T47D (cell line): ENCODE measurements at regions not wholly inside any gene's neighbourhood (a gene's known extent, or its start where the extent isn't known, plus 50 kb on each side); places are given as distances from the start of the nearest gene placed in this dataset.

Experiments used
- DNase-seq, 2 experiments: peaks; one replicate each; pipeline versions ENCODE4 v3.0.0 to v3.0.0-alpha.2; 2011 to 2012; ENCODE audit warnings: low read depth in 1 of 2, low spot score in 1 of 2
- JUND ChIP-seq: IDR thresholded peaks from 2 replicates; pipeline ENCODE4 v1.6.1; 2012; ENCODE audit warnings: low read depth
- in situ Hi-C: cut with HindIII; loops from 2 replicates; pipeline ENCODE4 v1.10.0; 2016; ENCODE audit warnings: low sequenced_read_pairs, low pct_unique_long_range_greater_than_20kb

- DNase-seq: no peak
- in situ Hi-C loops: no loop called here
- TF ChIP-seq JUND: no peak
Measured at GRCh38 chr12:91287753-91288152, 105.1 kb upstream of the DCN start.

GRCh38 chr12:91278126-91278525 lies 95.5 kb upstream of the DCN start:
- DNase-seq: no peak

DNA sequence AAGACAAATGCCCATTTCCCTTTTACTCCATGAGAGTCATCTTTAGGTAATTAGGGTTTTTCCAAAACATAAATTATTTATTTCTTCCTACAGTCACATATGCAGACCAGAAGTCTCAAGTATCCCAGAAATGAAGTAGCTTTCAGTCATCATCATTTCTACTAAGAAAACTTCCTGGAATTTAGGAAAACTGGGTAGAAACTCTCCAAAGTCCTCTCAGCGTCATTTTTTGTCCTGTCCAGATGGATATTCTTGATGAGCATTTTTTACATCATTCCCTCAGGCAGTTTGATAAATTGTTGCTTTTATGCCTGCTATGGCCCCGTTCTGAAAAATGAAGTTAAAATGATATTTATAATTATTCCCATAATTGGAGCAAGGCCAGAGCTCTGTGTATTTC lies 93.9 kb upstream of the DCN start:
- DNase-seq: no peak
- in situ Hi-C loops: no loop called here
- no peak for TF ChIP-seq JUND

More at GRCh38 chr12:91278126-91278525, 95.5 kb upstream of the DCN start:
- TF ChIP-seq JUND: no peak
- in situ Hi-C loops: no loop called here

DNA sequence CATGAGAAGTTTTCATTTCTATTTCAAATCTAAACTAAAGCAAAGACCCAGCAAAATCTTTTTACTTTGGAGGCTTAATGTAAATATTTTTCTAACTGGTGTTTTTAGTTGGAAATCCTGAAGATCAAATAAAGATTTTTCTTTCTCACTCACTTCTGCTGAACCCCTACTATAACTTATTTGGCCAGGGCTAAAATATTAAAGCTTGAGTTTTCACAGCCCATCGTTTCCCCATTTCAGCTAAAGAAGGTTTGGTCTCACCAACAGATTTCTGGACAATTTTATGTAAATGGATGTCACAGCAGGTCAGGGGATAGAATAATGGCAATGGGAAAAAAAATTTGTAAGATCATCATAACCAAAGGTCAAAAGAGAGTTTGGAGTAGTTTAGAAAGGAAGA lies 92.7 kb upstream of the DCN start:
- TF ChIP-seq JUND: no peak
- in situ Hi-C loops: no loop called here

DNA sequence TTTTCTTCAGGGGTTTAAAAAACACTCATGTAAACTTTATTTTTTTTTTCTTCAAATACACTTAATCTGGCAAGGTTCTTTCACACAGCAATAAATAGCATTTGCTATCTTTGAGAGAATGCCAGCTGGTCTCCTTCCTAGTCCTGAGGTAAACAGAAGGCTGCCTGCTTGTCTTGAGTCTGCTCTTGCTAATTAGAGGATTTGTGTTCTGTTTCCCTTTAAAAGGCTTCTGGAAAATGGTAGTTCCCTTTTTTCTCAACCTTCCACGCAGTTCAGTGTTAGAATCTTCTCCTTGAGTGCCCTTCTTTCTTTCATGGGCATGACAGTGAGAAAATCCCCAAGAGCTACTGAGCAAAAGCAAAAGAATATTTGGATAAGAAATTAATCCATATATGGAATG lies 92.3 kb upstream of the DCN start:
- DNase-seq: no peak
- in situ Hi-C loops: no loop called here
- no peak for TF ChIP-seq JUND

More for the DNA sequence above, 92.7 kb upstream of the DCN start:
- DNase-seq: no peak

DNA sequence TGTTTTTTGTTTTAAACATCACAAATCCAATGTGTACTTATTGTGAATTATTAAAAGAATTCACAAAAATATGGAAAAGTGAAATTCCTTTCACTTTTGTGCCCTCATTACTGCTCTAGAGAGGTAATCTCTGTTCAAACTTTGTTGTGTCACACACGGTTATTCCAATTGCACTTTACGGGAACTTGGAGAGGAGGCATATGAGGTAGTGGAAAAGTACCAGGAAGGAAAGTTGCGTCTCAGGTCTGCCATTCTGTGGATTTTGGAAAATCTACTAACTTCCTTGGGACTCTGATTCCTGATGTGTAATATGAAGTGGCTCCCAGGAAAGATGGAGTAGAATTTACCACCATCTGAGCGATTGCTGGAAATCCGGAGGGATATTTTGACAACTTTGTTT lies 90.9 kb upstream of the DCN start:
- in situ Hi-C loops: no loop called here
- DNase-seq: peak in 1 of 2 experiments; percentile 18
- TF ChIP-seq JUND: no peak

- no peak for DNase-seq
- in situ Hi-C loops: no loop called here
- no peak for TF ChIP-seq JUND
Measured at GRCh38 chr12:91272461-91273063, 89.9 kb upstream of the DCN start.

DNA sequence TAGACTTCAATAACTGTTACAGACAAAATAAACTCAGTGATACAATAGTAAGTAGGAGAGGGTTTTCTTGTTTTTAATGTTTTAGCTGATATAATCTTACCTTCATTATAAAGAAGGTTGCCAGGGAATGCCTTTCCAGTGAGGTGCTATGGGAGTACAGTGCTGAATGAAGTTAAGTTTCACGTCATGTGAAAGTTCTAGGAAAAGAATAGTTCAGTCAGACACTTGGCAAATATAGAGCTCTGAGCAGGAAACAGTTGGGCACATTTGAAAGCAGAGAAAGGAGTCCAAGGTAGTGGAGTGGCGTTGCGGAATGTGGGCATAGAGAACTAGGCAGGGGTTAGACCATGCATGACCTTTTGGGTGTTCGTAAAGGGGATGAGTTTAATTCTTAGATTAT lies 88.6 kb upstream of the DCN start:
- peak in 1 of 2 experiments; percentile 16 for DNase-seq
- in situ Hi-C loops: no loop called here
- no peak for TF ChIP-seq JUND

DNA sequence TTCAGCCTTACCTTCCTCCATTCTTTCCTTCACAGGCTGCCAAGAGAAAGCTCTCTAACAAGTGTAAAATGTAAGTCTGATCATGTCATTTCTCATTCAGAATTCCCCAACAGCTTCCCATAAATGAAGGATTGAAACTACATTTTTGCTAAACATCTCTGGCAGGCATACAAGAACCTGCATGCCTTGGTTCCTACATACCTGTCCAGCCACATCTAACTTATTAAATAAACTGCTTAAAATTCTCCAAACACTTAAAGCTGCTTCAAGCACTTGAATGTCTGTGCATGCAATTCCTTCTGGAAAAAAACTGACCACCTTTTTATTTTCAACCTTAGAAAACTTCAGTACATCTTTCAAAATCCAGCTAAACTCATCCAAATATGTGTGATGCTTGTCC lies 84.4 kb upstream of the DCN start:
- no peak for TF ChIP-seq JUND
- in situ Hi-C loops: no loop called here
- DNase-seq: no peak

DNA sequence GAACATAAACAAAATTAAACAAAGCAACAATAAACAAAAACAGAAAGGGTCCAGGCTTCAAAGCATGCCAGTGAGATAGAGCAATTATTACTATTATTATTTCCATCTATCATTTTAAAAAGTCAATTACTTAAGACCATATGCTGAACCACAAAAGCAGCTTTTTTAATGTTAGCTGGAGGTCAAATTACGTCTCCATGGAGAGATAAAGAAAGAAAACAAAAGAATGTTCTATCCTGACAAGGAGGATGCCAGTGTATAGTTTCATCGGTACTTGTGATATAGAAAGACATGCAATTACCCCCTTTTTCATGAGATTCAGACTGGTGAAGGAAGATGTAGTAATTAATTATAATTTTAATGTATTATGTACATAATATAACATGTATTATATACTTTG lies 81.6 kb upstream of the DCN start:
- TF ChIP-seq JUND: no peak
- no peak for DNase-seq
- in situ Hi-C loops: no loop called here

DNA sequence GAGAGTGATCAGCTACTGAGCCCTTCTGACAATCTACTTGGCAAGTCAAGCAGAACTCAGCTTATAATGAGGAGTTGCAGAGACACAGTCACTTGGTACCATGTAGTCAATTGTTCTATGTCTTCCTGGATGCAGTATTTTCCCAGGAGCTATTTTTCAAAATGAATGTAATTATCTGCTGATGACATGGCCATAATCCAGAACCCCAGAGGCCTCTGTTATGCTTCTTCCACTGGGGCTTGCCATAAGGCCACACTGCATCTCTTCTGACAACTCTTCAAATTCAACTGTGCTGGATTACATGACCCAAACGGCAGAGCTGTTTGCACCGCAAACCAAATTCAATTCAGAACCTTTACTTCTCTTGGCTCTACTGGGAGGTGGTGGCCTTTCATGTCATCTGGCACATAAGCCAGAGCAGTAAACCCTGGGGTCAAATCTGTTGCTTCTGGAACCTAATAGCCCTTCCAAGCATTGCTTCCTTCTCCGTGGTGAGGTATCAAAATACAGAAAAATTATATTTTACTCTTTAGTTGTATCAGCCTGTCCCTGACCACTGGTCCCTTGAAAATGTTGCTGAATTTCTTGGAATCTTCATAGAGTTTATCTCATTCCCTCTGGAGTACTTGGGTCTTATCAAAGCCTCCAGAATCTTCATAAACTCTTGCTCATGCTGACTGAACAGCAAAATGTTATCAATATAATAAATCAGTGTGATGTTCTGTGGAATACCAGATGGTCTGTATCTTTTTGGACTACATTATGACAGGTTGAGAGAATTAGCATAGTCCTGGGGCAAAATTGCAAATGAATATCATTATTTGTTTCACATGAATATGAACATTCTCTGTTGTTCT lies 79.4 kb upstream of the DCN start:
- DNase-seq: no peak
- in situ Hi-C loops: no loop called here
- TF ChIP-seq JUND: no peak

GRCh38 chr12:91256411-91256810 lies 73.8 kb upstream of the DCN start:
- DNase-seq: peak in 1 of 2 experiments; percentile 7
- in situ Hi-C loops: no loop called here
- TF ChIP-seq JUND: no peak

DNA sequence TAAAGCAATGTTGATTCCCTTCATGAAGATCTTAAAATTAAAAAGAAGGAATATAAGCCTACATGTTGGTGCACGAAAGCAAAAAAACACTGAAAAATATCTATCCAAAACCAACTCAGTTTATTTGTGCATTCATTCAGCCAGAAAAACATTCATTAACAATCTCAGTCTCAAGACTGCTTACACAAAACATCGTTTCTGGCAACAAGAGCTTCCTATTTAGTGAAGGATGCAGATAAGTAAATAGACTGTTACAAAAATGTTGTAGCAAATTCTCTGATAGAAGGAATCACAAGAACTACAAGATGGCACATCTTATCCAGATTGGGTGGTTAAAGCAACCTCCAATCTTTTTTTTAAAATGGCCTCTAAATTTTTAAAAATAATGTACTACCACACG lies 69.7 kb upstream of the DCN start:
- no peak for DNase-seq
- in situ Hi-C loops: no loop called here
- no peak for TF ChIP-seq JUND
